Panc1 (cell line): ENCODE measurements at regions not wholly inside any gene's neighbourhood (a gene's known extent, or its start where the extent isn't known, plus 50 kb on each side); places are given as distances from the start of the nearest gene placed in this dataset.

ENCODE experiments used
- ATAC-seq: fragments of 200-7000 bp; cut with Tn5 transposase; 2 replicates; pipeline ENCODE4 v1.9.1; 2020; ENCODE audit warnings: mild to moderate bottlenecking, moderate library complexity
- BruUV-seq: library from RNA; stranded (reverse); fragments of 400-500 nt; replicated peaks from 2 replicates; lab custom pipeline; 2021; lab: Mats Ljungman, UMichigan
- CTCF ChIA-PET: fragments of 300-600 bp; sonication (Branson Sonifier 250); formaldehyde crosslinking; loops from one replicate; lab custom pipeline; 2022; ENCODE audit warnings: antibody characterized with exemption; lab: Charles Lee
- POLR2A ChIA-PET: fragments of 300-600 bp; sonication (Branson Sonifier 250); formaldehyde crosslinking; loops from one replicate; lab custom pipeline; 2022; ENCODE audit warnings: antibody characterized with exemption; lab: Charles Lee
- DNase-seq: peaks from one replicate; pipeline ENCODE4 v3.0.0-alpha.2; 2010; ENCODE audit warnings: low read depth, low spot score
- H3K27ac ChIP-seq: 2 replicates; pipeline ENCODE4 v1.5.1; 2011; ENCODE audit warnings: mild to moderate bottlenecking, low read length, inconsistent platforms
- H3K27me3 ChIP-seq: fragments of 200-500 bp; sonication (Bioruptor generic); 2 replicates; pipeline ENCODE4 v1.6.0; 2014; ENCODE audit warnings: low read length, inconsistent platforms; ENCODE audit not compliant: control insufficient read depth, insufficient read depth
- H3K36me3 ChIP-seq: fragments of 200-500 bp; sonication (Bioruptor generic); 2 replicates; pipeline ENCODE4 v1.5.1; 2014; ENCODE audit warnings: inconsistent platforms, mild to moderate bottlenecking, low read length, moderate library complexity; ENCODE audit not compliant: control insufficient read depth, insufficient read depth
- H3K4me1 ChIP-seq: 2 replicates; pipeline ENCODE4 v1.5.1; 2011; ENCODE audit warnings: inconsistent platforms, mild to moderate bottlenecking, low read length, moderate library complexity; ENCODE audit not compliant: control insufficient read depth, insufficient read depth
- H3K4me3 ChIP-seq, 2 experiments: 2 replicates each; pipeline ENCODE4 v1.5.1; 2011 to 2012; ENCODE audit warnings: low read depth in 2 of 2, low read length in 2 of 2, mild to moderate bottlenecking in 2 of 2, inconsistent platforms in 1 of 2, moderate library complexity in 1 of 2
- H3K9me3 ChIP-seq: fragments of 200-500 bp; sonication (Bioruptor generic); 2 replicates; pipeline ENCODE4 v1.5.1; 2014; ENCODE audit warnings: low read depth, mild to moderate bottlenecking, inconsistent platforms, low read length, moderate library complexity; ENCODE audit not compliant: control insufficient read depth, insufficient read depth
- CTCF ChIP-seq: fragments of 450-650 bp; IDR thresholded peaks from 2 replicates; pipeline ENCODE4 v1.5.1; 2017; ENCODE audit warnings: mild to moderate bottlenecking
- POLR2AphosphoS5 ChIP-seq: IDR thresholded peaks from 2 replicates; pipeline ENCODE4 v1.6.1; 2012; ENCODE audit warnings: mild to moderate bottlenecking, low read depth, low read length, moderate library complexity
- REST ChIP-seq, 2 experiments: IDR thresholded peaks; 2 replicates each; pipeline ENCODE4 v1.6.1; 2011 to 2012; ENCODE audit warnings: low read depth in 2 of 2, control low read depth in 1 of 2, low read length in 1 of 2, mild to moderate bottlenecking in 1 of 2, moderate library complexity in 1 of 2; ENCODE audit not compliant: insufficient read depth in 1 of 2
- SIN3A ChIP-seq: IDR thresholded peaks from 2 replicates; pipeline ENCODE4 v1.6.1; 2012; ENCODE audit warnings: low read depth, mild to moderate bottlenecking, low read length, moderate library complexity, borderline replicate concordance; ENCODE audit not compliant: insufficient read depth
- TCF7L2 ChIP-seq: IDR thresholded peaks from 2 replicates; pipeline ENCODE4 v1.6.1; 2011; ENCODE audit warnings: mild to moderate bottlenecking, low read depth, low read length, inconsistent platforms
- in situ Hi-C: cut with HindIII; loops from 2 replicates; pipeline ENCODE4 v1.10.0; 2016; ENCODE audit warnings: low sequenced_read_pairs, low pct_unique_long_range_greater_than_20kb
- intact Hi-C: fragments of 100-400 bp; cut with micrococcal nuclease; formaldehyde crosslinking; loops from one replicate; pipeline ENCODE4 v1.10.0; 2022; ENCODE audit not compliant: unreplicated experiment

GRCh38 chr4:156198511-156198910 is 244.8 kb upstream of the CTSO start:
- H3K36me3 ChIP-seq = no peaks in the 10 kb centered on the region
- no peak for TF ChIP-seq POLR2AphosphoS5
- in situ Hi-C loops = no loop called here
- intact Hi-C loops = no loop called here
- POLR2A ChIA-PET = no interaction called here
- CTCF ChIA-PET = no interaction called here
- BruUV-seq = no TSS peak
- no peak overlapping the region for H3K27ac ChIP-seq
- H3K4me1 ChIP-seq = no peaks in the 10 kb centered on the region
- ATAC-seq (no peak), DNase-seq (no peak)
- H3K4me3 ChIP-seq = no peak overlapping the region
- no peaks in the 10 kb centered on the region for H3K9me3 ChIP-seq
- H3K27me3 ChIP-seq = no peaks in the 10 kb centered on the region

GRCh38 chr4:156197216-156197615 is 243.6 kb upstream of the CTSO start:
- POLR2A ChIA-PET = no interaction called here
- intact Hi-C loops (no loop called here), in situ Hi-C loops (no loop called here)
- Histone ChIP-seq H3K27me3 (no peaks in the 10 kb centered on the region), H3K9me3 (no peaks in the 10 kb centered on the region), H3K27ac (no peak overlapping the region), H3K36me3 (no peaks in the 10 kb centered on the region), H3K4me1 (no peaks in the 10 kb centered on the region), H3K4me3 (no peak overlapping the region)
- ATAC-seq (no peak), DNase-seq (no peak)
- no TSS peak for BruUV-seq
- CTCF ChIA-PET = no interaction called here
- TF ChIP-seq SIN3A (no peak), TCF7L2 (no peak), REST (IDR thresholded peaks at IDR 0.05; ENCODE audit: insufficient read depth in 1 of 2, low read depth in 2 of 2, low read length in 1 of 2) (no peak), CTCF (no peak), POLR2AphosphoS5 (no peak)

- in situ Hi-C loops (no loop called here), intact Hi-C loops (no loop called here)
- ChIA-PET CTCF (no interaction called here), POLR2A (no interaction called here)
- H3K36me3 ChIP-seq = no peaks in the 10 kb centered on the region
- DNase-seq = no peak
- no peaks in the 10 kb centered on the region for H3K9me3 ChIP-seq
- no peaks in the 10 kb centered on the region for H3K4me1 ChIP-seq
- H3K27me3 ChIP-seq = no peaks in the 10 kb centered on the region
- no peak overlapping the region for H3K4me3 ChIP-seq
- BruUV-seq = no TSS peak
- H3K27ac ChIP-seq = no peak overlapping the region
- TF ChIP-seq TCF7L2 (no peak), SIN3A (no peak), POLR2AphosphoS5 (no peak), REST (IDR thresholded peaks at IDR 0.05; ENCODE audit: insufficient read depth in 1 of 2, low read depth in 2 of 2, low read length in 1 of 2) (no peak), CTCF (no peak)
- no peak for ATAC-seq
Observed at GRCh38 chr4:156196722-156197121, 243.1 kb upstream of the CTSO start.
